Lower leg skin (tissue), 3 donors: ENCODE measurements at regions not wholly inside any gene's neighbourhood (a gene's known extent, or its start where the extent isn't known, plus 50 kb on each side); places are given as distances from the start of the nearest gene placed in this dataset.

Experiments used
- POLR2A ChIP-seq, 2 donors: fragments of 450-650 bp; IDR thresholded peaks; one replicate each; pipeline ENCODE4 v1.6.1; 2016 to 2017; ENCODE audit warnings: antibody characterized with exemption in 2 of 2, mild to moderate bottlenecking in 1 of 2, moderate library complexity in 1 of 2
- TF ChIP-seq, protein P1 (sequence below), 3 donors: fragments of 450-650 bp; IDR thresholded peaks; one replicate each; pipeline ENCODE4 v1.5.1; 2016; ENCODE audit warnings: antibody characterized with exemption in 3 of 3, mild to moderate bottlenecking in 3 of 3, moderate library complexity in 2 of 3

DNA sequence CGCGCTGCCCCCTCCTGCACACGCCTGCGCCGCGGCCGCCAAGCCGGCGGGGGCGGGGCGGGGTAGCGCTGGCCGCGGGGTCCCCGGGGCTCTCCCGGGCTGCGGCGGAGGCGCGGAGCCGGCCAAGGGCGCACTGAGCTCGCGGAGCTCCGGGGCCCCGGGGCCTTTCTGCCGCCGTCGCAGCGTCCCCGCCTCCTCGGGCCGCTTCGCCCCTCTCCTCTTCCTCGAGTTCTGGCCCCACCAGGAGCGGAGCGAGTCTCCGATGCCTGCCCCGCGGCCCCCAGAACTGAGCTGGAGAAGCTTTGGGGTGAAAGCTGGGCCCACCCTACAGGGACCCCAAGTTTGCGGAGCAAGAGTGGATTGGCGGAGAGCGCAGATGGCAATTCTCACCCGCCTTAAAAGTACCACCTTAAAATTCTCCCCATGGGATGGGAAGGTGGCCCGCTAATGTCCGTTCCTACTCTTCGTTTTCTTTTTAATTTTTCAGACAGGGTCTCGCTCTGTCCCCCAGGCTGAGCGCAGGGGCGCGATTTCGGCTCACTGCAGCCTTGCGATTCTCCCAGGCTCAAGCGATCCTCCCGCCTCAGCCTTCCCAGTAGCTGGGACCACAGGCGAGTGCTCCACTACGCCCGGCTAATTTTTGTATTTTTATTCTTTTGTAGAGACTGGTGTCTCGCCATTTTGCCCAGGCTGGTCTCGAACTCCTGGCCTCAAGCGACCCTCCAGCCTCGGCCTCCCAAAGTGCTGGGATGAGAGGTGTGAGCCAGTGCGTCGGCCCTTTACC lies 129.6 kb downstream of the NDUFA12 start:
- TF ChIP-seq, protein P1, sequence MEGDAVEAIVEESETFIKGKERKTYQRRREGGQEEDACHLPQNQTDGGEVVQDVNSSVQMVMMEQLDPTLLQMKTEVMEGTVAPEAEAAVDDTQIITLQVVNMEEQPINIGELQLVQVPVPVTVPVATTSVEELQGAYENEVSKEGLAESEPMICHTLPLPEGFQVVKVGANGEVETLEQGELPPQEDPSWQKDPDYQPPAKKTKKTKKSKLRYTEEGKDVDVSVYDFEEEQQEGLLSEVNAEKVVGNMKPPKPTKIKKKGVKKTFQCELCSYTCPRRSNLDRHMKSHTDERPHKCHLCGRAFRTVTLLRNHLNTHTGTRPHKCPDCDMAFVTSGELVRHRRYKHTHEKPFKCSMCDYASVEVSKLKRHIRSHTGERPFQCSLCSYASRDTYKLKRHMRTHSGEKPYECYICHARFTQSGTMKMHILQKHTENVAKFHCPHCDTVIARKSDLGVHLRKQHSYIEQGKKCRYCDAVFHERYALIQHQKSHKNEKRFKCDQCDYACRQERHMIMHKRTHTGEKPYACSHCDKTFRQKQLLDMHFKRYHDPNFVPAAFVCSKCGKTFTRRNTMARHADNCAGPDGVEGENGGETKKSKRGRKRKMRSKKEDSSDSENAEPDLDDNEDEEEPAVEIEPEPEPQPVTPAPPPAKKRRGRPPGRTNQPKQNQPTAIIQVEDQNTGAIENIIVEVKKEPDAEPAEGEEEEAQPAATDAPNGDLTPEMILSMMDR (IDR thresholded peaks at IDR 0.05): no peak
- no peak for TF ChIP-seq POLR2A (IDR thresholded peaks at IDR 0.05)
